Mammary epithelial cell (primary cell): ENCODE measurements at regions not wholly inside any gene's neighbourhood (a gene's known extent, or its start where the extent isn't known, plus 50 kb on each side); places are given as distances from the start of the nearest gene placed in this dataset.
A peak's percentile ranks its signal among the peaks of the same experiment; 100 is the strongest.

Source experiments
- CTCF ChIP-seq, 2 donors: IDR thresholded peaks in 1 of 2; conservative IDR thresholded peaks in 1 of 2; 2 replicates each; pipeline ENCODE4 v1.5.1; 2011 to 2012; ENCODE audit warnings: inconsistent platforms in 2 of 2, low read length in 2 of 2, mild to moderate bottlenecking in 2 of 2, control low read depth in 1 of 2, low read depth in 1 of 2; ENCODE audit not compliant: insufficient read depth in 1 of 2; ENCODE audit errors: extremely low read depth in 1 of 2
- EZH2 ChIP-seq: IDR thresholded peaks from 2 replicates; pipeline ENCODE4 v1.6.1; 2012; ENCODE audit warnings: low read length, inconsistent platforms, borderline replicate concordance

GRCh38 chr5:171597946-171598640 is 178.6 kb downstream of the FGF18 start:
- TF ChIP-seq CTCF (conservative IDR thresholded peaks at IDR 0.05 in 1 of 2, IDR thresholded peaks at IDR 0.05 in 1 of 2; ENCODE audit: extremely low read depth in 1 of 2, insufficient read depth in 1 of 2, low read depth in 1 of 2, low read length in 2 of 2) = peak in 1 of 2 donors; percentile 11
- no peak for TF ChIP-seq EZH2
